Gastroesophageal sphincter (tissue), 3 donors: ENCODE measurements at regions not wholly inside any gene's neighbourhood (a gene's known extent, or its start where the extent isn't known, plus 50 kb on each side); places are given as distances from the start of the nearest gene placed in this dataset.

Experiments
- CTCF ChIP-seq, 4 experiments: fragments of 200-600 bp in 2 of 4; fragments of 450-650 bp in 2 of 4; sonication (generic) in 1 of 4; IDR thresholded peaks; one replicate each; pipeline ENCODE4 v1.5.1; 2017 to 2019; ENCODE audit warnings: antibody characterized with exemption in 4 of 4, mild to moderate bottlenecking in 2 of 4, moderate library complexity in 2 of 4
- POLR2A ChIP-seq, 2 donors: fragments of 450-650 bp; IDR thresholded peaks; one replicate each; pipeline ENCODE4 v1.6.1; 2017; ENCODE audit warnings: antibody characterized with exemption in 2 of 2, mild to moderate bottlenecking in 2 of 2, moderate library complexity in 1 of 2
- POLR2AphosphoS5 ChIP-seq: sonication (generic); formaldehyde crosslinking; IDR thresholded peaks from one replicate; pipeline ENCODE4 v1.6.1; 2017; ENCODE audit warnings: antibody characterized with exemption

- TF ChIP-seq CTCF (IDR thresholded peaks at IDR 0.05) = no peak
- no peak for TF ChIP-seq POLR2A (IDR thresholded peaks at IDR 0.05)
- no peak for TF ChIP-seq POLR2AphosphoS5
These were observed 65.8 kb upstream of the PIEZO2 start for GRCh38 chr18:11215216-11215615.
